Activated CD8-positive, alpha-beta memory T cell treated with anti-CD3 and anti-CD28 coated beads for 48 hours (primary cell): ENCODE measurements at regions not wholly inside any gene's neighbourhood (a gene's known extent, or its start where the extent isn't known, plus 50 kb on each side); places are given as distances from the start of the nearest gene placed in this dataset.

Source experiments
- DNase-seq, 3 experiments: peaks; one replicate each; pipeline ENCODE4 v3.0.0-alpha.2; 2020; ENCODE audit warnings: low read depth in 2 of 3, low spot score in 2 of 3

GRCh38 chr7:130896051-130896881 lies 162.3 kb upstream of the KLF14 start:
- no peak for DNase-seq

DNA sequence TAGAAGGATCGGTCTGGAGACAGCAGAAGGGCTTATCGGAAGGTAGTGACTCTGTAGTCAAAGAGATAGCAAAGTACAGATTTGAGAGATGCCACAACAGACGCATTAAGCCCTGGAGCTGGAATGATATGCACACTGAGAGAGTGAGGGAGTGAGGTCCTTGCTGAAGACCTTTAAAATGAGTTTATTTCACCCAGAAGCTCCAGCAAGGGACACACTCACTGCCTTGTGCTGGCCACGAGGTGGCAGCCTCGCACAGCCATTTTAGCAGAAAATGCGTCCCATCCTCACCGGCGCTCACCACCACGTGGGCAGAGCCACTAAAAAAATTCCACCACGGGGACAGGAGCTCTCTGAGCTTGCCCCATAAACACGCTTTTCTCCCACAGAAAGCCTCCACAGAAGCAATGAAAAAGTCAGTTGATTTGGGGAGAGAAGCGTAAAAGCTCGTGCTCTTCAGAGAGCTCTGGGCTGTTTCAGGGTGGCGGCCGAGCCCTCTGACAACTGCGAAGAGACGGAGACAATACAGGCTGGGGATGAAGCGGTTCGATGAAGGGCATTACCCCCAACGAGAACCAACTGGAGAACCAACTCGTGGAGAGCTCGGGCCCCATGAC lies 163.0 kb upstream of the KLF14 start:
- DNase-seq: peak in 1 of 3 experiments; percentile 43

- DNase-seq: no peak
Observed at GRCh38 chr7:130897515-130898419, 163.8 kb upstream of the KLF14 start.

GRCh38 chr7:130899071-130899560 lies 165.1 kb upstream of the KLF14 start:
- no peak for DNase-seq

- DNase-seq: no peak
Observed at GRCh38 chr7:130899638-130900401, 165.8 kb upstream of the KLF14 start.

DNA sequence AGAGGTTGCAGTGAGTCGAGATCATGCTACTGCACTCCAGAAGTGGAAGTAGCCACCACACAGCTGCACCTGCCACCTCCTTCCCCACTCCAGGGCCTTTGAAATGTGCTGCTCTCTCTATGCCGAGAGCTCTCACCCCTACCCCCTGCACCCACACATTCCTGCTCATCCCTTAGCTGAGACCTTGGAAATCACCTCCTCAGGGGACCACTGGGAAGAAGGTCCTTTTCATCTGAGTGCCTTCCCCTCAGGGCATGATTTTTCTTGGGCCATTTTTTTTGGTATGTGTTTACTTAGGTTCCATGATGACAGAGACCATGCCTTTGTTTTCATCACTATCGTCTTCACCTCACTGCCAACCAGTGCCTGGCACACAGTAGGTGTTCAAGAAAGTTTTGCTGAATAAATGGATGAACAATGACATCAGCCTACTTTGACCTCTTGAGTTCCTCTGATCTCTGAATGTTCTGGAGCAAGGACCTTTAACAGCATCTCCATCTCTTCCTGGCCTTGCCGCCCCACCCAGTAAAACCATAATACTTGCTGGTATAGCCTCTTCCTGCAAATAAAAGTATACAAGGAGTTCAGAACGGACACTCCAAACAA lies 166.6 kb upstream of the KLF14 start:
- no peak for DNase-seq

DNA sequence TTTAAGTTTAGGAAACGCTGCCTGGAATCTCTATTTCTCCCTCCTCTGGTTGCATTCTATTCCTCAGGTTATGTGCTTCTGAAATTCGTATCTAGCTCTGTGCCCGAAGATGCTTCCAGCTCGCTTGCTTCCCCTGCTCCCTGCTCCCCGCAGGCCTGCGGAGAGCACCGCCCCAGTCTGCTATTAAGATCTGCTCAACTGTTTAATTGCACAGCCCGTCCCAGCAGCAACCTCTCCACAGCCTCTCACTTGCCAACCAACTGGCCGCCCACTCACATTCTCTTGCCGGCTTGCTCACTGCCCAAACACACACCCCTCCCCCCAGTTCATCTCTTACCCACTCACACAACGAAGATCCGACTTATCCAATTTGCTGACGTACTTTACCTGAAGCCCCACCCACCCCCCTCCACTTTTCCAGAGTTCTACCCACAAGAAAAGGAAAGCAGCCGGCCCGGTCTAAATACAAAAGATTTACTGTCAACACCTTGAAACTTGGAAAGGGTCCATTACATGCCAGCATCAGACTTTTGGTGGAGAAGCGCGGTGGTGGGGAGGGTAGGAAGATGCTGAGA lies 167.3 kb upstream of the KLF14 start:
- no peak for DNase-seq

GRCh38 chr7:130902755-130903357 lies 168.8 kb upstream of the KLF14 start:
- DNase-seq: no peak

GRCh38 chr7:130903358-130903974 lies 169.5 kb upstream of the KLF14 start:
- no peak for DNase-seq

- DNase-seq: no peak
Observed at GRCh38 chr7:130904031-130904757, 170.2 kb upstream of the KLF14 start.

DNA sequence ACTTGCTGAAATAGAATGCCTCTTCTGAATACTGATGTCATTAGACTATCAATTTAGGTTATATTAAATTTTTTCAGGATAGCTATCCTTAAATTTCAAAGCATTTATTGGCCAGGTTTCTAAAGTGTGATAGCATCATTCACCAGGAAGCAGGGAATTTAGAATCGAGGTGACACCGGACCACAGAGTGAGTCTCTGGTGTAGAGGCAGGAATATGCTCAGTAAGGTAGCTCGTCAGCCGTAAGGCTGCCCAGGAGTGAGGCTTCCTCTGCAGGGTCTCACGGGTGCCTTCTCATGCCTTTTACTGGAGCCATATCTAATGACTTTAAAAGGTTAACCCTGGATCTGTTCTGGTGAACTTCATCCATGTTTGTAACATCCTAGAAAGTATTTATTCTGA lies 170.8 kb upstream of the KLF14 start:
- DNase-seq: no peak

DNA sequence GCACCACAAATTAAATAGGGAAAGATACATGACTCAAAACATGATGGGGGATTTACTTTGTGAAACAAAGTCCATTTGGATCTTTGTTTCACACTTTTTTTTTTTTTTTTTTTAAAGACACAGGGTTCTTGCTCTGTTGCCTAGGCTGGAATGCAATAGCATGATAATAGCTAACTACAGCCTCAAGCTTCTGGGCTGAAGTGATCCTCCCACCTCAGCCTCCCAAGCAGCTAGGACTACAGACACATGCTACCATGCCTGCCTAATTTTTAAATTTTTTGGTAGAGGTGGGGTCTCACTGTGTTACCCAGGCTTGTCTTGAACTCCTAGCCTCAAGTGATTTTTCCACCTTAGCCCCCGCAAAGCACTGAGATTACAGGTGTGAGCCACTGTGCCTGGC lies 172.6 kb upstream of the KLF14 start:
- DNase-seq: no peak

DNA sequence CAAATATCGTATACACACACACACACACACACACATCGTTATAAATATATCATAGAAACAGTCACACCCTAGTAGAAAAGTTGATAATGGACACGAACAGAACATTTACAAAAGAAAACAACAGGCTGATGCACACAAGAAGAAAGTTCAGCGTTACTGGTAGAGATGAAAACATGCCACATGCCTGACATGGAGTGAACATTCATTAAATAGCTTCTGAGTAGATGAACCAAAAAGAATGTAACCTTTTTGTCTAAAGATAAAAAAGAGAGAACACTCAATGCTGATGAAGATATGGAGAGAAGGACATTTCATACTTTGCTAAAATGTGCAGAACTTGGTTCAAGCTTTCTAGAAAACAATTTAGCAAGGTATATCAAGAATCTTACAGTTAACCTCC lies 173.4 kb upstream of the KLF14 start:
- DNase-seq: no peak

GRCh38 chr7:130908345-130909160 lies 174.5 kb upstream of the KLF14 start:
- DNase-seq: no peak

- DNase-seq: no peak
Observed at GRCh38 chr7:130909161-130909836, 175.3 kb upstream of the KLF14 start.

DNA sequence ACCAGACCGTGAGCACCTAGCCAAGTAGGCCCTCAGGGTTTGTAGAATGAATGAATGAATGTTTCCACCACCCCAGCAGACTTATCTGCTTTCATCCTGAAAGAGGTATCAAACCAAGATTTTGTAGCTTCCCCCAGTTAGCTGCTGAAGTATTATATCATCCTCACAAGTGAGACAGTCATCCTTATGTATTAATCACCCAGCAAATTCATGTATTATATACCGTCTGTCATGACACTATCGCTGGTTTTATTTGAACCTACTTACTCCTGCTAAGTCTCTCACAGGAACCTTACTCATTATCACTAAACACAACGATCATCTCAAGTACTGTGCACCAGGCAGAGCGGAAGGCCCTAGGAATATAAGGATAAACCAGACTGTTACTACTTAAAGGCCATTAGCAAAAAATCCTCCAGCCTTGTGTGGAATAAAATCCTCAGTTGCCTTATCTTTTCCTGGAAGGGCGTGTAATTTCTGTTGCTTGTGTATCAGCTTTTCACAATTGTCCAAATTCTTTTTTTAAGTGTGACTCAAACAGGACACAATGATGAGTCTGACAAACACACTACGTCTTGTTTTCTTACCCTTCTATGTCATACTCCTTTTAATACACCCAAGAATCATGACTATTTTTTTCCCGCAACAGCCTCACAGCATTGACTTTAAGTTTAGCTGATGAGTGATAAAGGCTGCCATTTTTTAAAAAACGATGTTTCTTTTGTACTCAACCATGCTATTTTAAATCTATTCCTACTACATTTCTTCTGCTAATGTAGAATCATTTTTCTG lies 176.1 kb upstream of the KLF14 start:
- DNase-seq: no peak
